Stomach (tissue), 8 donors: ENCODE measurements at regions not wholly inside any gene's neighbourhood (a gene's known extent, or its start where the extent isn't known, plus 50 kb on each side); places are given as distances from the start of the nearest gene placed in this dataset.

ENCODE experiments used
- DNase-seq, 2 donors: peaks; one replicate each; pipeline versions ENCODE4 v3.0.0 to v3.0.0-alpha.2; 2013 to 2019
- H3K27ac ChIP-seq, 5 donors: fragments of 200-600 bp in 4 of 5; sonication (generic) in 4 of 5; one replicate each; pipeline ENCODE4 v1.5.1; 2013 to 2019; ENCODE audit warnings: mild to moderate bottlenecking in 1 of 5, moderate library complexity in 1 of 5
- H3K27me3 ChIP-seq, 3 donors: fragments of 200-600 bp; sonication (generic); one replicate each; pipeline ENCODE4 v1.5.1; 2017 to 2019; ENCODE audit warnings: mixed run types in 1 of 3
- H3K36me3 ChIP-seq, 4 donors: fragments of 200-600 bp; sonication (generic); 1 replicate in 3 of 4; 2 replicates in 1 of 4; pipeline ENCODE4 v1.5.1; 2016 to 2019
- H3K4me1 ChIP-seq, 4 donors: fragments of 200-600 bp; sonication (generic); one replicate each; pipeline ENCODE4 v1.5.1; 2016 to 2019
- H3K4me3 ChIP-seq, 4 donors: fragments of 200-600 bp; sonication (generic) in 3 of 4; one replicate each; pipeline ENCODE4 v1.5.1; 2016 to 2019; ENCODE audit warnings: mild to moderate bottlenecking in 1 of 4
- H3K9me3 ChIP-seq, 4 donors: fragments of 200-600 bp; sonication (generic); one replicate each; pipeline ENCODE4 v1.5.1; 2016 to 2019
- EP300 ChIP-seq: sonication (generic); formaldehyde crosslinking; IDR thresholded peaks from one replicate; pipeline ENCODE4 v1.6.1; 2017; ENCODE audit warnings: antibody characterized with exemption
- POLR2A ChIP-seq, 4 donors: fragments of 450-650 bp; IDR thresholded peaks; one replicate each; pipeline ENCODE4 v1.6.1; 2016; ENCODE audit warnings: antibody characterized with exemption in 4 of 4, control low read depth in 2 of 4, mild to moderate bottlenecking in 1 of 4, moderate library complexity in 1 of 4
- POLR2AphosphoS5 ChIP-seq, 3 donors: sonication (generic); formaldehyde crosslinking; IDR thresholded peaks; one replicate each; pipeline ENCODE4 v1.6.1; 2016; ENCODE audit warnings: antibody characterized with exemption in 3 of 3
- WGBS, 5 donors: extraction: QIAGEN DNeasy Blood & Tissue Kit in 3 of 5; methylation state at CpG; one replicate each; pipeline versions ENCODE4 v1.1.5 to v1.1.7; 2013 to 2018; 5-methylcytosine and 5-hydroxymethylcytosine counted together
- intact Hi-C: fragments of 100-400 bp; cut with DNase I; formaldehyde crosslinking; loops from one replicate; pipeline ENCODE4 v1.15.1; 2023; ENCODE audit warnings: low total_unique reads
- TF ChIP-seq, protein P1 (sequence below), 7 experiments: fragments of 450-650 bp in 4 of 7; fragments of 200-600 bp in 3 of 7; sonication (generic) in 3 of 7; IDR thresholded peaks; one replicate each; pipeline ENCODE4 v1.5.1; 2016 to 2019; ENCODE audit warnings: antibody characterized with exemption in 7 of 7, control low read depth in 2 of 7, mild to moderate bottlenecking in 1 of 7
- donor health status: healthy with polysubstance abuse.
- donor health status: Bipolar disorder and iron deficiency.
- donor health status: healthy.

DNA sequence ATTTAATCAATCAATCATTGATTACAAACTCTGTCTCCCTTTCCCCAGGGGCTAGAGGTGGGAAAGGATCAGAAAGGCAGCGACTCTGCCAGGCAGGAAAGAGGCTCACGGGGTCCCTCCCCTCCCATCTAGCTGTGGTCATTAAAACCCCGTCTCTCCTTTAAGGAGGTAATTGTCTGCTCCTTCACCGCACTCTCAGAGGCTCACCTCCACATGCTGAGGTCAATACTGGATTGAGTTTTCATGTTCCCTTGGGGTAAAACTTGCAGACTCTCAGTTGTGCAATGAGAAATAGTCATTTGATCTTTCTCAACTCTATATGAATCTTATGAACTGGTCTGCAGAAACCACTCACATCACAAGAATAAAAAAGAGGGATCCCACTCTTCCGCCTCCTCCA lies 368.8 kb downstream of the ADRA2A start:
- TF ChIP-seq, protein P1, sequence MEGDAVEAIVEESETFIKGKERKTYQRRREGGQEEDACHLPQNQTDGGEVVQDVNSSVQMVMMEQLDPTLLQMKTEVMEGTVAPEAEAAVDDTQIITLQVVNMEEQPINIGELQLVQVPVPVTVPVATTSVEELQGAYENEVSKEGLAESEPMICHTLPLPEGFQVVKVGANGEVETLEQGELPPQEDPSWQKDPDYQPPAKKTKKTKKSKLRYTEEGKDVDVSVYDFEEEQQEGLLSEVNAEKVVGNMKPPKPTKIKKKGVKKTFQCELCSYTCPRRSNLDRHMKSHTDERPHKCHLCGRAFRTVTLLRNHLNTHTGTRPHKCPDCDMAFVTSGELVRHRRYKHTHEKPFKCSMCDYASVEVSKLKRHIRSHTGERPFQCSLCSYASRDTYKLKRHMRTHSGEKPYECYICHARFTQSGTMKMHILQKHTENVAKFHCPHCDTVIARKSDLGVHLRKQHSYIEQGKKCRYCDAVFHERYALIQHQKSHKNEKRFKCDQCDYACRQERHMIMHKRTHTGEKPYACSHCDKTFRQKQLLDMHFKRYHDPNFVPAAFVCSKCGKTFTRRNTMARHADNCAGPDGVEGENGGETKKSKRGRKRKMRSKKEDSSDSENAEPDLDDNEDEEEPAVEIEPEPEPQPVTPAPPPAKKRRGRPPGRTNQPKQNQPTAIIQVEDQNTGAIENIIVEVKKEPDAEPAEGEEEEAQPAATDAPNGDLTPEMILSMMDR (IDR thresholded peaks at IDR 0.05) = no peak
- TF ChIP-seq EP300 = no peak
- TF ChIP-seq POLR2AphosphoS5 (IDR thresholded peaks at IDR 0.05) = no peak
- TF ChIP-seq POLR2A (IDR thresholded peaks at IDR 0.05) = no peak
- DNase-seq = no peak
- H3K4me1 ChIP-seq = no peaks in the 10 kb centered on the region
- H3K9me3 ChIP-seq = no peaks in the 10 kb centered on the region
- no peaks in the 10 kb centered on the region for H3K27me3 ChIP-seq
- no peak overlapping the region for H3K4me3 ChIP-seq
- intact Hi-C loops = no loop called here
- H3K36me3 ChIP-seq = no peaks in the 10 kb centered on the region
- H3K27ac ChIP-seq = no peak overlapping the region
- WGBS, 5 donors = 33 to 47% (median 40%) methylated on average over 5 of the region's 5 CpGs

DNA sequence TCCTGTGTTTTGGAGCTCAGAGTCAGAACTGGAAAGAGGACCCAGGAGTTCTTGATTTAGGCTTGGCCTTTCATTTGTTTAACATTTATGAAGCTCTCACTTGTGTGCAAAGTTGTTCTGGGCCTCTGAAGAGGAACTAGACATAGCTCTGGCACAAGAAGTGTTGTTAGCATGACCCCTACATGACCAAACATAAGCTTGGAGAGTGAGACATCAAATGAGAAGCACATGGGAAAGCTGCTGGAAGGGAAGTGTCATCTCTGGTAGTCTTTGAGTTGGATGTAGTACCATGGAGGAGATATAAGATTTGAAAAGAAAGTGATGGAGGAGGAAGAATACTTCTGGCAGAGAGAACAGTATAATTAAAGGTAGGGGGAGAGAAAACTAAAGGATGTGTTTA lies 370.1 kb downstream of the ADRA2A start:
- H3K27me3 ChIP-seq = no peaks in the 10 kb centered on the region
- no peak for DNase-seq

DNA sequence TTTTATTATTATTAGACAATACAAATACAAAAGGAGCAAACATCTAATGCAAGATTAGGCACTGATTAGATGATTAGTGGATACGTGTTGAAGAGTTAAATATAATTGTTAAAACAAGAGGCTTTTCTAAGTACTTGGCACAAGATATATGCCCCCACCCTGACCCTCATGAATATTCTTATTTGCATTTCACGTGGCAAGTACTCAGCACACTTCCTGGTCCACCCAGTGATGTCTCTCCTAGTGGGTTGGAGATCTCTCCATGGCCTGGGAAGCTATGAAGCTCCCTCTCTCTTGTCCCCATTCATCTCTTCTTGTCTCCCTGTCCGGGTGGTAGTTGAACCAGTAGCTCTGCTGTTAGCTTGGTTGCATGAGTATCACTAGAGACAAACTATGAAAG lies 375.3 kb downstream of the ADRA2A start:
- H3K4me1 ChIP-seq = no peaks in the 10 kb centered on the region
- 41 to 59% (median 47%) methylated on average over 3 of the region's 3 CpGs for WGBS, 5 donors
- no peak overlapping the region for H3K27ac ChIP-seq
- no peaks in the 10 kb centered on the region for H3K9me3 ChIP-seq
- no peak for DNase-seq
- no peaks in the 10 kb centered on the region for H3K36me3 ChIP-seq
- TF ChIP-seq EP300 (no peak), POLR2AphosphoS5 (IDR thresholded peaks at IDR 0.05) (no peak), POLR2A (IDR thresholded peaks at IDR 0.05) (no peak)
- TF ChIP-seq, protein P1 (IDR thresholded peaks at IDR 0.05) = no peak
- H3K27me3 ChIP-seq = no peaks in the 10 kb centered on the region
- intact Hi-C loops = no loop called here
- H3K4me3 ChIP-seq = no peak overlapping the region

More for the DNA sequence above, 370.1 kb downstream of the ADRA2A start:
- Histone ChIP-seq H3K9me3 (no peaks in the 10 kb centered on the region), H3K4me3 (no peak overlapping the region), H3K4me1 (no peaks in the 10 kb centered on the region), H3K27ac (no peak overlapping the region), H3K36me3 (no peaks in the 10 kb centered on the region)
- TF ChIP-seq POLR2AphosphoS5 (IDR thresholded peaks at IDR 0.05) (no peak), EP300 (no peak), POLR2A (IDR thresholded peaks at IDR 0.05) (no peak)
- TF ChIP-seq, protein P1 (IDR thresholded peaks at IDR 0.05) = no peak
- intact Hi-C loops = no loop called here

DNA sequence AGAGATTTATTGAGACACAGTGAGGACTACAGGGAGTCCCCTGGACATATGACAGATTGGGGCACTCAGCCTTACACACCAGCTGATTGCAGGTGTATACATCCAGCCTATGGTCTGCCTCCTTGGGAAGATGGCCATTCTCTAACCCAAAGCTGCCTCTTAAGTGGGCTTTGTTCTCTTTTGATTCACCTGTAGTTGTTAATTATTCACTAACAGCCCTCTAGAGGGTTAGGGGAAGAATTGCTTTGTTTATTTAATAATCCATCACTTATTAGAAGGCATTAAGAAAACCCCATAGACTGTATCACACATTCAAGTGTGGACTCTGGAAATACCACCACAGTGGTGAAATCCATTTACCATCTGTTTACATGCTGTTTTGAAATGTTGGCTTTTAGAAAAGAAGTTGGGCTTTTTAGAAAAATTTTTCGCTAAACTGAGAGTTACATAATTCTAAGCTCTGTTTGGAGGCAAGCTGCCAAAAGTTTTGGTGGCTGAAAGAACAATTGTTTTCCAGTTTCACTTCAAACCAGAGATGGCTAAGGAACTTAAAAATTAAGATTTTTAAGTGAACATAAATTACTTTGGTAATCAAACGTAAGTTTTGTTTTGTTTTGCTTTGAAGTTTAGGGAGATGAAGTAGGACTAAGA lies 379.1 kb downstream of the ADRA2A start:
- no peaks in the 10 kb centered on the region for H3K9me3 ChIP-seq
- intact Hi-C loops = no loop called here
- TF ChIP-seq, protein P1 (IDR thresholded peaks at IDR 0.05) = no peak
- no peak for TF ChIP-seq EP300
- no peak for TF ChIP-seq POLR2A (IDR thresholded peaks at IDR 0.05)
- no peak for TF ChIP-seq POLR2AphosphoS5 (IDR thresholded peaks at IDR 0.05)
- no peaks in the 10 kb centered on the region for H3K4me1 ChIP-seq
- peak in 1 of 2 donors; percentile 5 for DNase-seq
- H3K36me3 ChIP-seq = no peaks in the 10 kb centered on the region
- WGBS, 5 donors = 32 to 57% (median 53%) methylated on average over 2 of the region's 2 CpGs
- H3K27ac ChIP-seq = no peak overlapping the region
- H3K4me3 ChIP-seq = no peak overlapping the region
- H3K27me3 ChIP-seq = no peaks in the 10 kb centered on the region
